Dedifferentiated amniotic fluid mesenchymal stem cell (primary cell): ENCODE measurements at regions not wholly inside any gene's neighbourhood (a gene's known extent, or its start where the extent isn't known, plus 50 kb on each side); places are given as distances from the start of the nearest gene placed in this dataset.
A peak's percentile ranks its signal among the peaks of the same experiment; 100 is the strongest.

Experiments used
- DNase-seq: peaks from one replicate; pipeline ENCODE4 v3.0.0-alpha.2; 2016; ENCODE audit errors: extremely low spot score

GRCh38 chr7:20267482-20267881 is 50.3 kb upstream of the MACC1 start:
- no peak for DNase-seq

DNA sequence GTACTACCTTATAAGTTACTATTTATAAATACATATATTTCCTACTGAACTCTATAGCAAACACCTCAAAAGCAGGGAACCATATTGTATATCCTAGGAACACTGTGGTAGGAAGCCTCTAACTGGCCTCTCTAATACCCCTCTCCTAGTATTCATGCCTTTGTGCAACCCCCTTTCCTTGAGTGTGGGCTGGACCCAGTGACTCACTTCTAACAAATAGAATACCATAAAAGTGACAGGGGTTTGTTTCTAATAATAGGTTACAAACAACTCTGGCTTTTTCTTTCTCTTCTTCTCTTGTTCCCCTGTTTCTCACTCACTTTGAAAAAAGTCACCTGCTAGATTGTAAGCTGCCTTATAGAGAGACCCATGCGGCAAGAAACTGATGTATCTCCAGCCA is 51.6 kb upstream of the MACC1 start:
- DNase-seq: no peak

GRCh38 chr7:20269726-20270125 is 52.5 kb upstream of the MACC1 start:
- peak; percentile 18 for DNase-seq

GRCh38 chr7:20270371-20270770 is 53.2 kb upstream of the MACC1 start:
- DNase-seq: no peak

GRCh38 chr7:20270867-20271266 is 53.7 kb upstream of the MACC1 start:
- DNase-seq: no peak

GRCh38 chr7:20275637-20276036 is 55.1 kb upstream of the ITGB8 start:
- DNase-seq: no peak

GRCh38 chr7:20276705-20277472 is 53.8 kb upstream of the ITGB8 start:
- no peak for DNase-seq

- no peak for DNase-seq
These were observed 50.7 kb upstream of the ITGB8 start for GRCh38 chr7:20279979-20280378.

DNA sequence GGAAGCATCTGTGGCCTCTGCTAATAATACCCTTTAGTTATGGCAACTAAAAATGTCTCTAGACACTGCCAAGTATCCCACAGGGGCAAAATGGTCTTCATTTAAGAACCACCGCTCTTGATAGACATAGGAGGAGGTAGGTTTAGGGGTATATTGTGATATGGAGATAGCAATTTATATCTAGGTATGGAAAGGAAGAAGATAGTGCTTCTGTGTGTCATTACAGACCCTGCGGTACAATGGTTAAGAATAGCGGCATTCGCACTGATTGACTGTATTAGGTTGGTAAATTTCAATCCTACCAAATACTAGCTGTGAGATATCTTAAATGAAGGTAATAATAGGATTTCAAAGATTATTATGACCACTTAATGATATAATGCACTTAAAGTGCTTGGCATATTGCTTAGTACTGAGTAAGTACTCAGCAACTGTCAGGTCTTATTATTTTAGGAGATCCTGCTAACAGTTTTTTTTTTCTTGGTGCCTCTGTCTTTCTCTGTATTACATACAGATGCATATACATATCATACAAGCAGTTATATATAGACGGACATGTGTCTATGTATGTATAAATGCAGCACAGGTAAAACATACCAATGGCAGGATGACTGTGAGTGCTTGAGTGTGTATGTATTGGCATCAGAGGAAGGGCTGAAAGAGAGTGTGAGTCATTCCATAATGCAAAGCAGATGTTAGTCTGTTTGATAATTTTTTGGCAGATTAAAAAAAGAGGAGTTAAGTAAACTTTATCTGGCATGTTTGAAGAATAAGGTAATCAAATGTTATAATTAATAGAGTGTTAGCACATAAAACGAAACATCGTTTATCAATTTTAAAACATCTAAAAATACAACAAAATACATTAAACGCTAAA is 50.0 kb upstream of the ITGB8 start:
- DNase-seq: peak; percentile 60
